ENCODE measurements at regions not wholly inside any gene's neighbourhood (a gene's known extent, or its start where the extent isn't known, plus 50 kb on each side); places are given as distances from the start of the nearest gene placed in this dataset.

- TF ChIP-seq CTCF (IDR thresholded peaks at IDR 0.05; ENCODE audit: control extremely low read depth, extremely low read depth, low read depth, missing control alignments): no peak
- no peak for DNase-seq (ENCODE audit: extremely low spot score)
- POLR2A ChIA-PET: no interaction called here
- CTCF ChIA-PET: interaction anchor here (0.9 kb wide), 1 partner anchor 10 kb away, joined by 3 read pairs; no protein-coding TSS in a partner anchor
Measured at GRCh38 chr2:82137441-82137840, 1832.9 kb upstream of the LRRTM1 start.

DNA sequence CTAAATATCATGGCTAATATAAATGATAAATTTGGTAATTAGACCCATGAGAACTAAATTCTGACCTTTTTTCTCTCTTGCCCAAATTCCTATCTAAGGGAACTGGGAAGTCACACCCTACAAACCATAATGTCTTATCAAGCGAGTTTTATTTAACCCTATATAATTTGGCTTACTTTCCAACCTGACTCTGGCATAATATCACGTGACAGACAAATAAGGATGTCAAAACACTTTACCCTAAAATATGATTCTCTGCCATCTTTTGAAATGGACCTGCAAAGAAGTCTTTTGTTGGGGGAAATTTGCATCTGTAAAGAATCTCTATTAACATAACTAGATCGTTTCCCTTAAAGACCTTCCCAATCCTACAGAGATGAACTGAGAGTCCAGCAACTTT is 1823.5 kb upstream of the LRRTM1 start:
- POLR2A ChIA-PET: no interaction called here
- CTCF ChIA-PET: no interaction called here
- no peak for TF ChIP-seq CTCF (IDR thresholded peaks at IDR 0.05; ENCODE audit: control extremely low read depth, extremely low read depth, low read depth, missing control alignments)
- DNase-seq (ENCODE audit: extremely low spot score): no peak

DNA sequence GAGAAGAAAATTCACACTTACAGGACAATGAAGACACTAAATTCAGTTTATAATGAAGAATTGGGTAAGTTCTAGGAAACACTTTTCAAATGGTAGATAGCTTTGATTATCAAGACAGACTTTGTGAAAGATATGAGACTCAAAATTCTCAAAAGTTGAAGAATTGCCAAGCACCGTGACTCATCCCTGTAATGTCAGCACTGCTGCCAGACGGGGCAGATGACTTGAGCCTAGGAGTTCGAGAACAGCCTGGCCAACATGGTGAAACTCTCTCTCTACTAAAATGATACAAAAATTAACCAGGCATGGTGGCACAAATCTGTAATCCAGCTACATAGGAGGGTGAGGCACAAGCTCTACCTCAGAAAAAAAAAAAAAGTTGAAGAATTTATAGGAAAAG is 1820.1 kb upstream of the LRRTM1 start:
- no peak for DNase-seq (ENCODE audit: extremely low spot score)
- no peak for TF ChIP-seq CTCF (IDR thresholded peaks at IDR 0.05; ENCODE audit: control extremely low read depth, extremely low read depth, low read depth, missing control alignments)
- ChIA-PET POLR2A (no interaction called here), CTCF (no interaction called here)

DNA sequence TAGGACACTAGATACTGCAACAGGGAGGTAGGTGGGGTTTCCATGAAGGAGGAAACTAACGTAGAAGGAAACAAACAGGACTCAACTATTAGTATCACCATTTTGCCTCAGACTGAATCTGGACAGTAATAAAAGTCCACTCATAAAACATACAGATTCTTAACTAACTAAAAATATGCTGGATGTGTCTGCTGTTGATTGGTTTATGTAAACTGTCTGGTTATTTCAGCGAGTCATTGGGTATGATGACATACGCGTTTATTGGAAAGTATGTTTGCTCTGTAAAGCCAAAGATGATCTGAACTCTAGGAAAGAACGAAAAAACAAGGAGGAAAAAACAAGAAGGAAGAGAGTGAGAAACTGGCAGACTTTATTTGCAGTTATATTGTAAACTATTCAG is 1816.1 kb upstream of the LRRTM1 start:
- CTCF ChIA-PET: no interaction called here
- no peak for TF ChIP-seq CTCF (IDR thresholded peaks at IDR 0.05; ENCODE audit: control extremely low read depth, extremely low read depth, low read depth, missing control alignments)
- no peak for DNase-seq (ENCODE audit: extremely low spot score)
- POLR2A ChIA-PET: no interaction called here

- DNase-seq (ENCODE audit: extremely low spot score): no peak
- ChIA-PET POLR2A (no interaction called here), CTCF (no interaction called here)
- TF ChIP-seq CTCF (IDR thresholded peaks at IDR 0.05; ENCODE audit: control extremely low read depth, extremely low read depth, low read depth, missing control alignments): no peak
Measured at GRCh38 chr2:82120115-82120514, 1815.6 kb upstream of the LRRTM1 start.

- POLR2A ChIA-PET: no interaction called here
- CTCF ChIA-PET: no interaction called here
- TF ChIP-seq CTCF (IDR thresholded peaks at IDR 0.05; ENCODE audit: control extremely low read depth, extremely low read depth, low read depth, missing control alignments): no peak
- DNase-seq (ENCODE audit: extremely low spot score): no peak
Measured at GRCh38 chr2:82109418-82109817, 1804.9 kb upstream of the LRRTM1 start.

GRCh38 chr2:82098617-82099016 is 1794.1 kb upstream of the LRRTM1 start:
- DNase-seq (ENCODE audit: extremely low spot score): no peak
- TF ChIP-seq CTCF (IDR thresholded peaks at IDR 0.05; ENCODE audit: control extremely low read depth, extremely low read depth, low read depth, missing control alignments): no peak
- CTCF ChIA-PET: no interaction called here
- POLR2A ChIA-PET: no interaction called here
